SK-N-MC (cell line): ENCODE measurements at regions not wholly inside any gene's neighbourhood (a gene's known extent, or its start where the extent isn't known, plus 50 kb on each side); places are given as distances from the start of the nearest gene placed in this dataset.
"Not testable (repeated sequence)": the region's sequence is repeated elsewhere in the genome, so short reads cannot be mapped to it uniquely, and the experiment has no call there.

Experiments
- EZH2 ChIP-seq: fragments of 200-600 bp; sonication (generic); IDR thresholded peaks from one replicate; pipeline ENCODE4 v1.6.1; 2017; ENCODE audit warnings: antibody characterized with exemption
- FOXP2 ChIP-seq: optimal IDR thresholded peaks from 2 replicates; pipeline ENCODE3; 2011; ENCODE audit warnings: mild to moderate bottlenecking, moderate library complexity; ENCODE audit not compliant: insufficient read depth; ENCODE audit errors: extremely low read length, control extremely low read depth
- POLR2AphosphoS5 ChIP-seq: IDR thresholded peaks from 2 replicates; pipeline ENCODE4 v1.6.1; 2012; ENCODE audit warnings: mild to moderate bottlenecking, low read depth, low read length, borderline replicate concordance

- not testable (repeated sequence) for TF ChIP-seq POLR2AphosphoS5, EZH2, FOXP2
Measured at GRCh38 chr7:65140543-65141404, 134.3 kb upstream of the ERV3-1 start.
